GM23338 (cell line): ENCODE measurements at regions not wholly inside any gene's neighbourhood (a gene's known extent, or its start where the extent isn't known, plus 50 kb on each side); places are given as distances from the start of the nearest gene placed in this dataset.

ENCODE experiments used
- EZH2 ChIP-seq: fragments of 200-600 bp; sonication (generic); IDR thresholded peaks from one replicate; pipeline ENCODE4 v1.8.0; 2017; ENCODE audit warnings: antibody characterized with exemption, mild to moderate bottlenecking, low read depth; ENCODE audit not compliant: unreplicated experiment
- JUNB ChIP-seq: IDR thresholded peaks from one replicate; pipeline ENCODE4 v1.6.1; 2016; ENCODE audit warnings: antibody characterized with exemption; ENCODE audit not compliant: unreplicated experiment
- TF ChIP-seq, protein P1 (sequence below), 2 experiments: fragments of 200-600 bp in 1 of 2; sonication (generic) in 1 of 2; conservative IDR thresholded peaks; 2 replicates each; pipeline versions ENCODE4 v1.5.1 to v1.6.1; 2016 to 2017; ENCODE audit warnings: antibody characterized with exemption in 2 of 2, low read depth in 2 of 2, mild to moderate bottlenecking in 2 of 2, moderate library complexity in 1 of 2
- TF ChIP-seq, protein P2 (sequence below): IDR thresholded peaks from one replicate; pipeline ENCODE4 v1.6.1; 2018; ENCODE audit warnings: antibody characterized with exemption; ENCODE audit not compliant: unreplicated experiment

DNA sequence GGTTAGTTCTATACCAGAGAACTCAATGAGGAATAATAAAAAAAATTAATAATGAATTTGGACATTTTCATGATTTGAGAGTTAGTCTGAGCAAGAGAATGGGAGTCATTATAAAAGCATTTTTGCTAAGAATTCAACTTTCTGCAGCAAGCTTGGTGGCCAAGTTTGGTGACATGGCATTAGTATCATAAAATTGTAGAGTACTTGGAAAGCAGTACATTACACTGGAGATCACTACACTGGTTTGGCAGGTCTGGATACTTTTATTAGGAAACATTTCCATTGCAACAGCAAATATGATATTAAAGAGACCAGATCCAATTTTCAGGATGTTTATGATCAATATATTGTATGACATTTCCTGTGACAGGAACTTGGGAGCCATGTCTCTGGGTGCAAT lies 249.1 kb upstream of the INTU start:
- TF ChIP-seq, protein P1, sequence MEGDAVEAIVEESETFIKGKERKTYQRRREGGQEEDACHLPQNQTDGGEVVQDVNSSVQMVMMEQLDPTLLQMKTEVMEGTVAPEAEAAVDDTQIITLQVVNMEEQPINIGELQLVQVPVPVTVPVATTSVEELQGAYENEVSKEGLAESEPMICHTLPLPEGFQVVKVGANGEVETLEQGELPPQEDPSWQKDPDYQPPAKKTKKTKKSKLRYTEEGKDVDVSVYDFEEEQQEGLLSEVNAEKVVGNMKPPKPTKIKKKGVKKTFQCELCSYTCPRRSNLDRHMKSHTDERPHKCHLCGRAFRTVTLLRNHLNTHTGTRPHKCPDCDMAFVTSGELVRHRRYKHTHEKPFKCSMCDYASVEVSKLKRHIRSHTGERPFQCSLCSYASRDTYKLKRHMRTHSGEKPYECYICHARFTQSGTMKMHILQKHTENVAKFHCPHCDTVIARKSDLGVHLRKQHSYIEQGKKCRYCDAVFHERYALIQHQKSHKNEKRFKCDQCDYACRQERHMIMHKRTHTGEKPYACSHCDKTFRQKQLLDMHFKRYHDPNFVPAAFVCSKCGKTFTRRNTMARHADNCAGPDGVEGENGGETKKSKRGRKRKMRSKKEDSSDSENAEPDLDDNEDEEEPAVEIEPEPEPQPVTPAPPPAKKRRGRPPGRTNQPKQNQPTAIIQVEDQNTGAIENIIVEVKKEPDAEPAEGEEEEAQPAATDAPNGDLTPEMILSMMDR (conservative IDR thresholded peaks at IDR 0.05; ENCODE audit: low read depth in 2 of 2), result no peak
- TF ChIP-seq EZH2 (no peak), JUNB (no peak)
- TF ChIP-seq, protein P2, sequence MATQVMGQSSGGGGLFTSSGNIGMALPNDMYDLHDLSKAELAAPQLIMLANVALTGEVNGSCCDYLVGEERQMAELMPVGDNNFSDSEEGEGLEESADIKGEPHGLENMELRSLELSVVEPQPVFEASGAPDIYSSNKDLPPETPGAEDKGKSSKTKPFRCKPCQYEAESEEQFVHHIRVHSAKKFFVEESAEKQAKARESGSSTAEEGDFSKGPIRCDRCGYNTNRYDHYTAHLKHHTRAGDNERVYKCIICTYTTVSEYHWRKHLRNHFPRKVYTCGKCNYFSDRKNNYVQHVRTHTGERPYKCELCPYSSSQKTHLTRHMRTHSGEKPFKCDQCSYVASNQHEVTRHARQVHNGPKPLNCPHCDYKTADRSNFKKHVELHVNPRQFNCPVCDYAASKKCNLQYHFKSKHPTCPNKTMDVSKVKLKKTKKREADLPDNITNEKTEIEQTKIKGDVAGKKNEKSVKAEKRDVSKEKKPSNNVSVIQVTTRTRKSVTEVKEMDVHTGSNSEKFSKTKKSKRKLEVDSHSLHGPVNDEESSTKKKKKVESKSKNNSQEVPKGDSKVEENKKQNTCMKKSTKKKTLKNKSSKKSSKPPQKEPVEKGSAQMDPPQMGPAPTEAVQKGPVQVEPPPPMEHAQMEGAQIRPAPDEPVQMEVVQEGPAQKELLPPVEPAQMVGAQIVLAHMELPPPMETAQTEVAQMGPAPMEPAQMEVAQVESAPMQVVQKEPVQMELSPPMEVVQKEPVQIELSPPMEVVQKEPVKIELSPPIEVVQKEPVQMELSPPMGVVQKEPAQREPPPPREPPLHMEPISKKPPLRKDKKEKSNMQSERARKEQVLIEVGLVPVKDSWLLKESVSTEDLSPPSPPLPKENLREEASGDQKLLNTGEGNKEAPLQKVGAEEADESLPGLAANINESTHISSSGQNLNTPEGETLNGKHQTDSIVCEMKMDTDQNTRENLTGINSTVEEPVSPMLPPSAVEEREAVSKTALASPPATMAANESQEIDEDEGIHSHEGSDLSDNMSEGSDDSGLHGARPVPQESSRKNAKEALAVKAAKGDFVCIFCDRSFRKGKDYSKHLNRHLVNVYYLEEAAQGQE, result no peak
